ENCODE measurements at regions not wholly inside any gene's neighbourhood (a gene's known extent, or its start where the extent isn't known, plus 50 kb on each side); places are given as distances from the start of the nearest gene placed in this dataset.

DNA sequence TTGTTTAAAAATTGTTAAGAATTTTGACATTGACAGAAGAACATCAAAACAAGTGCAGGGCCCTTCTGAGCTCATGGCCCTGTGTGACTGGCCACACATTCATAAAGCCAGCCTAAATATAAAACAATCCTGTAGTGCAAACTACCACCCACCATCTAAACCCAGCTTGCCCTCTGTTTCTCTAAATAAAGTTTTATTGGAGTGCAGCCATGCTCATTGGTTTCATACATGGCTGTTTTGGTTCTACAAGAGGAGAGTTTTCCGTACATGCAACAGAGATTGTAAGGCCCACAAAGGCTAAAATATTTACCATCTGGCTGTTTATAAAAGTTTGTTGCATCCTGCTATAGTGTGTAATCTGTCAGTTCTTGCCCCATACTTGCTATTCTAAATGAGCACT, 54.6 kb upstream of the TRIM24 start:
- Histone ChIP-seq H3K36me3 (ENCODE audit: control insufficient read depth, insufficient read depth, low read length) (no peaks in the 10 kb centered on the region), H3K4me3 (replicated peaks; ENCODE audit: low read depth, low read length) (no peak overlapping the region), H3K27me3 (replicated peaks; ENCODE audit: control insufficient read depth, insufficient read depth, low read length) (no peaks in the 10 kb centered on the region)
- DNase-seq (ENCODE audit: extremely low read depth, insufficient read length), result no peak
- TF ChIP-seq, protein P1, sequence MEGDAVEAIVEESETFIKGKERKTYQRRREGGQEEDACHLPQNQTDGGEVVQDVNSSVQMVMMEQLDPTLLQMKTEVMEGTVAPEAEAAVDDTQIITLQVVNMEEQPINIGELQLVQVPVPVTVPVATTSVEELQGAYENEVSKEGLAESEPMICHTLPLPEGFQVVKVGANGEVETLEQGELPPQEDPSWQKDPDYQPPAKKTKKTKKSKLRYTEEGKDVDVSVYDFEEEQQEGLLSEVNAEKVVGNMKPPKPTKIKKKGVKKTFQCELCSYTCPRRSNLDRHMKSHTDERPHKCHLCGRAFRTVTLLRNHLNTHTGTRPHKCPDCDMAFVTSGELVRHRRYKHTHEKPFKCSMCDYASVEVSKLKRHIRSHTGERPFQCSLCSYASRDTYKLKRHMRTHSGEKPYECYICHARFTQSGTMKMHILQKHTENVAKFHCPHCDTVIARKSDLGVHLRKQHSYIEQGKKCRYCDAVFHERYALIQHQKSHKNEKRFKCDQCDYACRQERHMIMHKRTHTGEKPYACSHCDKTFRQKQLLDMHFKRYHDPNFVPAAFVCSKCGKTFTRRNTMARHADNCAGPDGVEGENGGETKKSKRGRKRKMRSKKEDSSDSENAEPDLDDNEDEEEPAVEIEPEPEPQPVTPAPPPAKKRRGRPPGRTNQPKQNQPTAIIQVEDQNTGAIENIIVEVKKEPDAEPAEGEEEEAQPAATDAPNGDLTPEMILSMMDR (IDR thresholded peaks at IDR 0.05; ENCODE audit: insufficient read depth, low read length, poor library complexity, severe bottlenecking), result no peak

DNA sequence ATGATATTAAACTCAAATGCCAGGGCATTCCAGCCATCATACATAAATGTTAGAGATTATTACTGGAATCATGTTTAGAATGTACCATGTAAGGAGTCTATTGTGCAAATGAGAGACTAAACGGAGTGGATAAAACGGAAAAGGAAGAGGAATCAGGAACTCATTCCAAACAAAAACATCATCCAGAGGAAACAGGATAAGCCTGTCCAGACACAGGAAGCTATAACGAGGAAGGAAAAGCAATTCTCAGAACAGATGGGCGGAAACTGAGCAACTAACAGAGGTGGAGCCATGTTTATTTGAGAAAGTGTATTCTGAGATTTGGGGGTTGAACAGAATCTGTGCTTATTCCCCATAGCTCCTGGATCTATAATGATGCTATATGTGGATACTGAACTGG, 52.3 kb upstream of the TRIM24 start:
- no peaks in the 10 kb centered on the region for H3K27me3 ChIP-seq (replicated peaks; ENCODE audit: control insufficient read depth, insufficient read depth, low read length)
- TF ChIP-seq, protein P1 (IDR thresholded peaks at IDR 0.05; ENCODE audit: insufficient read depth, low read length, poor library complexity, severe bottlenecking), result no peak
- H3K36me3 ChIP-seq (ENCODE audit: control insufficient read depth, insufficient read depth, low read length), result no peaks in the 10 kb centered on the region
- no peak overlapping the region for H3K4me3 ChIP-seq (replicated peaks; ENCODE audit: low read depth, low read length)
- DNase-seq (ENCODE audit: extremely low read depth, insufficient read length), result no peak

Measured in GM06990 (cell line).